CD4-positive, alpha-beta memory T cell (primary cell): ENCODE measurements at regions not wholly inside any gene's neighbourhood (a gene's known extent, or its start where the extent isn't known, plus 50 kb on each side); places are given as distances from the start of the nearest gene placed in this dataset.

Experiments
- CTCF ChIA-PET: fragments of 350-600 bp; sonication (Branson Sonifier 250); formaldehyde crosslinking; loops from one replicate; lab custom pipeline; 2021; ENCODE audit warnings: inconsistent platforms; ENCODE audit not compliant: partially characterized antibody; lab: Charles Lee
- POLR2A ChIA-PET: fragments of 350-600 bp; sonication (Branson Sonifier 250); formaldehyde crosslinking; loops from one replicate; lab custom pipeline; 2021; ENCODE audit not compliant: partially characterized antibody; lab: Charles Lee
- DNase-seq, 5 donors: peaks; one replicate each; pipeline versions ENCODE4 v3.0.0 to v3.0.0-alpha.2; 2020 to 2022; ENCODE audit warnings: mixed read lengths in 1 of 5
- H3K27ac ChIP-seq: one replicate; pipeline ENCODE4 v1.7.0; 2013; ENCODE audit warnings: low read depth, low read length
- H3K27me3 ChIP-seq: 2 replicates; pipeline ENCODE4 v1.7.0; 2013; ENCODE audit warnings: mild to moderate bottlenecking, low read length, moderate library complexity; ENCODE audit not compliant: insufficient read depth
- H3K36me3 ChIP-seq: 2 replicates; pipeline ENCODE4 v1.7.0; 2013; ENCODE audit warnings: mild to moderate bottlenecking, low read length, moderate library complexity; ENCODE audit not compliant: insufficient read depth
- H3K4me1 ChIP-seq: 2 replicates; pipeline ENCODE4 v1.7.0; 2013; ENCODE audit warnings: mild to moderate bottlenecking, low read length, moderate library complexity; ENCODE audit not compliant: insufficient read depth
- H3K4me3 ChIP-seq, 2 donors: one replicate each; pipeline ENCODE4 v1.7.0; 2013; ENCODE audit warnings: low read length in 2 of 2, mild to moderate bottlenecking in 1 of 2
- H3K9me3 ChIP-seq, 2 donors: one replicate each; pipeline ENCODE4 v1.7.0; 2013; ENCODE audit warnings: low read length in 2 of 2, control low read depth in 1 of 2; ENCODE audit not compliant: control insufficient read depth in 1 of 2
- H3K27ac Mint-ChIP-seq, 7 donors: one replicate each; pipeline ENCODE4 v1.8.0; 2020 to 2021; ENCODE audit warnings: mixed read lengths in 7 of 7, mild to moderate bottlenecking in 6 of 7, inconsistent platforms in 3 of 7, moderate library complexity in 3 of 7
- H3K27me3 Mint-ChIP-seq, 2 donors: one replicate each; pipeline ENCODE4 v1.8.0; 2020 to 2021; ENCODE audit warnings: mixed read lengths in 2 of 2
- H3K36me3 Mint-ChIP-seq, 2 donors: one replicate each; pipeline ENCODE4 v1.8.0; 2020 to 2021; ENCODE audit warnings: mixed read lengths in 2 of 2, inconsistent platforms in 1 of 2, mild to moderate bottlenecking in 1 of 2
- H3K4me1 Mint-ChIP-seq, 4 donors: one replicate each; pipeline ENCODE4 v1.8.0; 2020 to 2021; ENCODE audit warnings: mixed read lengths in 4 of 4, mild to moderate bottlenecking in 1 of 4
- H3K4me3 Mint-ChIP-seq, 8 donors: one replicate each; pipeline ENCODE4 v1.8.0; 2020 to 2021; ENCODE audit warnings: mixed read lengths in 8 of 8, mild to moderate bottlenecking in 7 of 8, moderate library complexity in 6 of 8, inconsistent platforms in 3 of 8
- H3K9me3 Mint-ChIP-seq, 8 donors: one replicate each; pipeline ENCODE4 v1.8.0; 2020 to 2021; ENCODE audit warnings: mixed read lengths in 8 of 8, mild to moderate bottlenecking in 5 of 8, inconsistent platforms in 3 of 8, moderate library complexity in 1 of 8
- intact Hi-C: fragments of 100-400 bp; cut with micrococcal nuclease; formaldehyde crosslinking; loops from one replicate; pipeline ENCODE4 v1.15.1; 2023

GRCh38 chr11:24122291-24122690, 374.6 kb upstream of the LUZP2 start:
- H3K4me1 Mint-ChIP-seq, result no peaks in the 10 kb centered on the region
- intact Hi-C loops, result no loop called here
- no peaks in the 10 kb centered on the region for H3K36me3 ChIP-seq
- H3K4me3 ChIP-seq, result no peak overlapping the region
- H3K9me3 ChIP-seq, result no peaks in the 10 kb centered on the region
- H3K27me3 Mint-ChIP-seq, result no peaks in the 10 kb centered on the region
- H3K36me3 Mint-ChIP-seq, result no peaks in the 10 kb centered on the region
- H3K27ac Mint-ChIP-seq, result no peak overlapping the region
- H3K9me3 Mint-ChIP-seq, result peaks cover 0 to 14% (median 6%) of the 10 kb centered on the region in 8 donors
- CTCF ChIA-PET, result no interaction called here
- no peak overlapping the region for H3K4me3 Mint-ChIP-seq
- POLR2A ChIA-PET, result no interaction called here
- H3K4me1 ChIP-seq, result no peaks in the 10 kb centered on the region
- no peaks in the 10 kb centered on the region for H3K27me3 ChIP-seq
- no peak for DNase-seq
- no peak overlapping the region for H3K27ac ChIP-seq

GRCh38 chr11:24124876-24125275, 372.0 kb upstream of the LUZP2 start:
- Mint-ChIP-seq H3K27me3 (no peaks in the 10 kb centered on the region), H3K27ac (no peak overlapping the region), H3K4me1 (no peaks in the 10 kb centered on the region), H3K9me3 (peaks cover 0 to 26% (median 9%) of the 10 kb centered on the region in 8 donors), H3K36me3 (no peaks in the 10 kb centered on the region), H3K4me3 (no peak overlapping the region)
- no peak overlapping the region for H3K27ac ChIP-seq
- no peak for DNase-seq
- H3K4me3 ChIP-seq, result no peak overlapping the region
- H3K4me1 ChIP-seq, result no peaks in the 10 kb centered on the region
- ChIA-PET CTCF (no interaction called here), POLR2A (no interaction called here)
- intact Hi-C loops, result no loop called here
- no peaks in the 10 kb centered on the region for H3K9me3 ChIP-seq
- H3K36me3 ChIP-seq, result no peaks in the 10 kb centered on the region
- no peaks in the 10 kb centered on the region for H3K27me3 ChIP-seq

- Mint-ChIP-seq H3K4me1 (no peaks in the 10 kb centered on the region), H3K27me3 (no peaks in the 10 kb centered on the region), H3K36me3 (no peaks in the 10 kb centered on the region), H3K4me3 (no peak overlapping the region), H3K27ac (no peak overlapping the region), H3K9me3 (peaks cover 0 to 26% (median 9%) of the 10 kb centered on the region in 8 donors)
- Histone ChIP-seq H3K4me3 (no peak overlapping the region), H3K4me1 (no peaks in the 10 kb centered on the region), H3K36me3 (no peaks in the 10 kb centered on the region), H3K9me3 (no peaks in the 10 kb centered on the region), H3K27me3 (no peaks in the 10 kb centered on the region), H3K27ac (no peak overlapping the region)
- intact Hi-C loops, result no loop called here
- ChIA-PET POLR2A (no interaction called here), CTCF (no interaction called here)
- no peak for DNase-seq
These were observed 365.2 kb upstream of the LUZP2 start for GRCh38 chr11:24131698-24132097.

- Mint-ChIP-seq H3K36me3 (no peaks in the 10 kb centered on the region), H3K27me3 (no peaks in the 10 kb centered on the region), H3K4me3 (no peak overlapping the region), H3K9me3 (peaks cover 0 to 24% (median 8%) of the 10 kb centered on the region in 8 donors), H3K27ac (no peak overlapping the region), H3K4me1 (no peaks in the 10 kb centered on the region)
- Histone ChIP-seq H3K4me3 (no peak overlapping the region), H3K36me3 (no peaks in the 10 kb centered on the region), H3K27me3 (no peaks in the 10 kb centered on the region), H3K4me1 (no peaks in the 10 kb centered on the region), H3K9me3 (no peaks in the 10 kb centered on the region), H3K27ac (no peak overlapping the region)
- CTCF ChIA-PET, result no interaction called here
- intact Hi-C loops, result no loop called here
- POLR2A ChIA-PET, result no interaction called here
- DNase-seq, result no peak
These were observed 364.4 kb upstream of the LUZP2 start for GRCh38 chr11:24132471-24132870.

- Mint-ChIP-seq H3K36me3 (no peaks in the 10 kb centered on the region), H3K4me1 (no peaks in the 10 kb centered on the region), H3K27ac (no peak overlapping the region), H3K9me3 (peaks cover 0 to 11% (median 9%) of the 10 kb centered on the region in 8 donors), H3K27me3 (no peaks in the 10 kb centered on the region), H3K4me3 (no peak overlapping the region)
- Histone ChIP-seq H3K4me3 (no peak overlapping the region), H3K27ac (no peak overlapping the region), H3K36me3 (no peaks in the 10 kb centered on the region), H3K4me1 (no peaks in the 10 kb centered on the region), H3K27me3 (no peaks in the 10 kb centered on the region), H3K9me3 (peaks cover 0 to 4% of the 10 kb centered on the region in 2 donors)
- ChIA-PET POLR2A (no interaction called here), CTCF (no interaction called here)
- intact Hi-C loops, result no loop called here
- DNase-seq, result no peak
These were observed 361.8 kb upstream of the LUZP2 start for GRCh38 chr11:24134879-24135589.

GRCh38 chr11:24142062-24142461, 354.8 kb upstream of the LUZP2 start:
- Mint-ChIP-seq H3K27me3 (no peaks in the 10 kb centered on the region), H3K27ac (no peak overlapping the region), H3K4me1 (no peaks in the 10 kb centered on the region), H3K36me3 (no peaks in the 10 kb centered on the region), H3K4me3 (no peak overlapping the region), H3K9me3 (peaks cover 0 to 10% (median 7%) of the 10 kb centered on the region in 8 donors)
- H3K4me1 ChIP-seq, result no peaks in the 10 kb centered on the region
- H3K36me3 ChIP-seq, result no peaks in the 10 kb centered on the region
- no peak overlapping the region for H3K4me3 ChIP-seq
- intact Hi-C loops, result no loop called here
- DNase-seq, result no peak
- no peaks in the 10 kb centered on the region for H3K27me3 ChIP-seq
- POLR2A ChIA-PET, result no interaction called here
- H3K27ac ChIP-seq, result no peak overlapping the region
- CTCF ChIA-PET, result no interaction called here
- peaks cover 0 to 4% of the 10 kb centered on the region in 2 donors for H3K9me3 ChIP-seq

GRCh38 chr11:24145411-24145810, 351.4 kb upstream of the LUZP2 start:
- Histone ChIP-seq H3K4me3 (no peak overlapping the region), H3K27me3 (no peaks in the 10 kb centered on the region), H3K9me3 (no peaks in the 10 kb centered on the region), H3K27ac (no peak overlapping the region), H3K36me3 (no peaks in the 10 kb centered on the region), H3K4me1 (no peaks in the 10 kb centered on the region)
- H3K27me3 Mint-ChIP-seq, result no peaks in the 10 kb centered on the region
- no peak for DNase-seq
- no peaks in the 10 kb centered on the region for H3K36me3 Mint-ChIP-seq
- ChIA-PET POLR2A (no interaction called here), CTCF (no interaction called here)
- no peak overlapping the region for H3K27ac Mint-ChIP-seq
- H3K4me3 Mint-ChIP-seq, result no peak overlapping the region
- H3K9me3 Mint-ChIP-seq, result peaks cover 0 to 22% (median 8%) of the 10 kb centered on the region in 8 donors
- no peaks in the 10 kb centered on the region for H3K4me1 Mint-ChIP-seq
- intact Hi-C loops, result no loop called here
